Stomach (tissue), 8 donors: ENCODE measurements at regions not wholly inside any gene's neighbourhood (a gene's known extent, or its start where the extent isn't known, plus 50 kb on each side); places are given as distances from the start of the nearest gene placed in this dataset.

ENCODE experiments used
- DNase-seq, 2 donors: peaks; one replicate each; pipeline versions ENCODE4 v3.0.0 to v3.0.0-alpha.2; 2013 to 2019
- H3K27ac ChIP-seq, 5 donors: fragments of 200-600 bp in 4 of 5; sonication (generic) in 4 of 5; one replicate each; pipeline ENCODE4 v1.5.1; 2013 to 2019; ENCODE audit warnings: mild to moderate bottlenecking in 1 of 5, moderate library complexity in 1 of 5
- H3K27me3 ChIP-seq, 3 donors: fragments of 200-600 bp; sonication (generic); one replicate each; pipeline ENCODE4 v1.5.1; 2017 to 2019; ENCODE audit warnings: mixed run types in 1 of 3
- H3K36me3 ChIP-seq, 4 donors: fragments of 200-600 bp; sonication (generic); 1 replicate in 3 of 4; 2 replicates in 1 of 4; pipeline ENCODE4 v1.5.1; 2016 to 2019
- H3K4me1 ChIP-seq, 4 donors: fragments of 200-600 bp; sonication (generic); one replicate each; pipeline ENCODE4 v1.5.1; 2016 to 2019
- H3K4me3 ChIP-seq, 4 donors: fragments of 200-600 bp; sonication (generic) in 3 of 4; one replicate each; pipeline ENCODE4 v1.5.1; 2016 to 2019; ENCODE audit warnings: mild to moderate bottlenecking in 1 of 4
- H3K9me3 ChIP-seq, 4 donors: fragments of 200-600 bp; sonication (generic); one replicate each; pipeline ENCODE4 v1.5.1; 2016 to 2019
- EP300 ChIP-seq: sonication (generic); formaldehyde crosslinking; IDR thresholded peaks from one replicate; pipeline ENCODE4 v1.6.1; 2017; ENCODE audit warnings: antibody characterized with exemption
- POLR2A ChIP-seq, 4 donors: fragments of 450-650 bp; IDR thresholded peaks; one replicate each; pipeline ENCODE4 v1.6.1; 2016; ENCODE audit warnings: antibody characterized with exemption in 4 of 4, control low read depth in 2 of 4, mild to moderate bottlenecking in 1 of 4, moderate library complexity in 1 of 4
- POLR2AphosphoS5 ChIP-seq, 3 donors: sonication (generic); formaldehyde crosslinking; IDR thresholded peaks; one replicate each; pipeline ENCODE4 v1.6.1; 2016; ENCODE audit warnings: antibody characterized with exemption in 3 of 3
- WGBS, 5 donors: extraction: QIAGEN DNeasy Blood & Tissue Kit in 3 of 5; methylation state at CpG; one replicate each; pipeline versions ENCODE4 v1.1.5 to v1.1.7; 2013 to 2018; 5-methylcytosine and 5-hydroxymethylcytosine counted together
- intact Hi-C: fragments of 100-400 bp; cut with DNase I; formaldehyde crosslinking; loops from one replicate; pipeline ENCODE4 v1.15.1; 2023; ENCODE audit warnings: low total_unique reads
- TF ChIP-seq, protein P1 (sequence below), 7 experiments: fragments of 450-650 bp in 4 of 7; fragments of 200-600 bp in 3 of 7; sonication (generic) in 3 of 7; IDR thresholded peaks; one replicate each; pipeline ENCODE4 v1.5.1; 2016 to 2019; ENCODE audit warnings: antibody characterized with exemption in 7 of 7, control low read depth in 2 of 7, mild to moderate bottlenecking in 1 of 7
- donor health status: healthy with polysubstance abuse.
- donor health status: Bipolar disorder and iron deficiency.
- donor health status: healthy.

GRCh38 chr16:86922311-86922710 lies 344.0 kb downstream of the FOXL1 start:
- Histone ChIP-seq H3K27ac (no peak overlapping the region), H3K36me3 (no peaks in the 10 kb centered on the region), H3K27me3 (peaks cover 0 to 64% (median 16%) of the 10 kb centered on the region in 3 donors), H3K4me1 (peaks cover 0 to 8% (median 0%) of the 10 kb centered on the region in 4 donors), H3K9me3 (peaks cover 0 to 26% (median 21%) of the 10 kb centered on the region in 4 donors), H3K4me3 (no peak overlapping the region)
- intact Hi-C loops: no loop called here
- TF ChIP-seq, protein P1, sequence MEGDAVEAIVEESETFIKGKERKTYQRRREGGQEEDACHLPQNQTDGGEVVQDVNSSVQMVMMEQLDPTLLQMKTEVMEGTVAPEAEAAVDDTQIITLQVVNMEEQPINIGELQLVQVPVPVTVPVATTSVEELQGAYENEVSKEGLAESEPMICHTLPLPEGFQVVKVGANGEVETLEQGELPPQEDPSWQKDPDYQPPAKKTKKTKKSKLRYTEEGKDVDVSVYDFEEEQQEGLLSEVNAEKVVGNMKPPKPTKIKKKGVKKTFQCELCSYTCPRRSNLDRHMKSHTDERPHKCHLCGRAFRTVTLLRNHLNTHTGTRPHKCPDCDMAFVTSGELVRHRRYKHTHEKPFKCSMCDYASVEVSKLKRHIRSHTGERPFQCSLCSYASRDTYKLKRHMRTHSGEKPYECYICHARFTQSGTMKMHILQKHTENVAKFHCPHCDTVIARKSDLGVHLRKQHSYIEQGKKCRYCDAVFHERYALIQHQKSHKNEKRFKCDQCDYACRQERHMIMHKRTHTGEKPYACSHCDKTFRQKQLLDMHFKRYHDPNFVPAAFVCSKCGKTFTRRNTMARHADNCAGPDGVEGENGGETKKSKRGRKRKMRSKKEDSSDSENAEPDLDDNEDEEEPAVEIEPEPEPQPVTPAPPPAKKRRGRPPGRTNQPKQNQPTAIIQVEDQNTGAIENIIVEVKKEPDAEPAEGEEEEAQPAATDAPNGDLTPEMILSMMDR (IDR thresholded peaks at IDR 0.05): no peak
- TF ChIP-seq EP300 (no peak), POLR2A (IDR thresholded peaks at IDR 0.05) (no peak), POLR2AphosphoS5 (IDR thresholded peaks at IDR 0.05) (no peak)
- no peak for DNase-seq
- WGBS, 5 donors: 52 to 75% (median 72%) methylated on average over 7 of the region's 7 CpGs

GRCh38 chr16:86923656-86924055 lies 345.3 kb downstream of the FOXL1 start:
- peaks cover 0 to 8% (median under 1%) of the 10 kb centered on the region in 4 donors for H3K4me1 ChIP-seq
- no peak overlapping the region for H3K27ac ChIP-seq
- peaks cover 0 to 26% (median 21%) of the 10 kb centered on the region in 4 donors for H3K9me3 ChIP-seq
- 67 to 87% (median 78%) methylated on average over 4 of the region's 4 CpGs for WGBS, 5 donors
- intact Hi-C loops: no loop called here
- no peak overlapping the region for H3K4me3 ChIP-seq
- H3K36me3 ChIP-seq: no peaks in the 10 kb centered on the region
- no peak for DNase-seq
- TF ChIP-seq POLR2AphosphoS5 (IDR thresholded peaks at IDR 0.05): no peak
- no peak for TF ChIP-seq POLR2A (IDR thresholded peaks at IDR 0.05)
- TF ChIP-seq, protein P1 (IDR thresholded peaks at IDR 0.05): no peak
- no peak for TF ChIP-seq EP300
- H3K27me3 ChIP-seq: peaks cover 0 to 78% (median 22%) of the 10 kb centered on the region in 3 donors

- H3K27me3 ChIP-seq: peaks cover 0 to 79% (median 31%) of the 10 kb centered on the region in 3 donors
- intact Hi-C loops: no loop called here
- DNase-seq: no peak
- no peak overlapping the region for H3K27ac ChIP-seq
- H3K4me3 ChIP-seq: no peak overlapping the region
- H3K36me3 ChIP-seq: no peaks in the 10 kb centered on the region
- H3K9me3 ChIP-seq: peaks cover 0 to 26% (median 21%) of the 10 kb centered on the region in 4 donors
- H3K4me1 ChIP-seq: peaks cover 0 to 12% (median 5%) of the 10 kb centered on the region in 4 donors
- WGBS, 5 donors: 66 to 83% (median 72%) methylated on average over 2 to 6 of the region's 6 CpGs
- TF ChIP-seq POLR2AphosphoS5 (IDR thresholded peaks at IDR 0.05): no peak
- TF ChIP-seq POLR2A (IDR thresholded peaks at IDR 0.05): no peak
- TF ChIP-seq, protein P1 (IDR thresholded peaks at IDR 0.05): no peak
- TF ChIP-seq EP300: no peak
Measured at GRCh38 chr16:86924537-86924936, 346.2 kb downstream of the FOXL1 start.

DNA sequence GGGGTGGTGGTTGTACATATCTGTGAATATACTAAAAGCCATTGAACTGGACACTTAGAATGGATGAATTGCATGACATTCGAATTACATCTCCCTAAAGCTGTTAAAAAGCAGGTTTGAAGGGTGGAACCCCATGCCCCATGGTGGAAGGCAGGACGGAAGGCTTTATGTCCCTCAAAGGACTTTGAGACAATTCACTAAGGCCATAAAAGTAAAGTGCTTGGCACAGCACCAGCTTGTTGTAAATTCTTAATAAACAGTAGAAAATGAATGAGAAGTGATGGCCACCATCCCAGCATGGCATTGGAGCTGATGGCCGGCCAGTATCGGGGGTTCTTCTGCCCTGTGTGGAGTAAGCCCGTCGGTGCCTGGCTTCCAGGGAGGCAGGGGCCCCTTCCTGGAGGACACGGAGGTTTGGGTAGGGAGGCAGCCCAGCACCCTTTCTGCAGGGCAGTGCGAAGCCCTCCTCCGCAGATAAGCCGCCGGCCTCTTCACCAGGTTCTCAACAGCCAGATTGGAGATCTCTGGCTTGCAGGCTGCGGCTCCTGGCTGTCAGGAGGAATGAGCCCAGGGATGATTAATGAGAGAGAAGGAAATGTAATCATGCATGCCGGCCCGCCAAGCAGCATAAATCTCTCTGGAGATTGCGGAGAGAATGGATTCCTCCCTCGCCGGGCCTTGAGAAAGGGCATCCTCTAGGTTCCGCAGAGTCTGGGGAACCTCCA lies 346.9 kb downstream of the FOXL1 start:
- TF ChIP-seq, protein P1 (IDR thresholded peaks at IDR 0.05): no peak
- TF ChIP-seq POLR2AphosphoS5 (IDR thresholded peaks at IDR 0.05) (no peak), POLR2A (IDR thresholded peaks at IDR 0.05) (no peak), EP300 (no peak)
- Histone ChIP-seq H3K9me3 (peaks cover 0 to 23% (median 19%) of the 10 kb centered on the region in 4 donors), H3K36me3 (no peaks in the 10 kb centered on the region), H3K27me3 (peaks cover 0 to 79% (median 33%) of the 10 kb centered on the region in 3 donors), H3K4me1 (peaks cover 0 to 13% (median 6%) of the 10 kb centered on the region in 4 donors), H3K27ac (no peak overlapping the region), H3K4me3 (no peak overlapping the region)
- WGBS, 5 donors: 31 to 53% (median 40%) methylated on average over 14 to 18 of the region's 18 CpGs
- intact Hi-C loops: no loop called here
- DNase-seq: peak in 1 of 2 donors; percentile 58
